Adrenal gland (tissue), 9 donors: ENCODE measurements at regions not wholly inside any gene's neighbourhood (a gene's known extent, or its start where the extent isn't known, plus 50 kb on each side); places are given as distances from the start of the nearest gene placed in this dataset.

Source experiments
- DNase-seq, 7 donors: peaks; one replicate each; pipeline ENCODE4 v3.0.0-alpha.2; 2019 to 2020
- H3K27ac ChIP-seq, 5 donors: fragments of 200-600 bp; sonication (generic) in 4 of 5; 1 replicate in 3 of 5; 2 replicates in 2 of 5; pipeline versions ENCODE4 v1.5.1 to v1.8.0; 2016 to 2020; ENCODE audit warnings: mild to moderate bottlenecking in 1 of 5
- H3K27me3 ChIP-seq: fragments of 200-600 bp; 2 replicates; pipeline ENCODE4 v1.8.0; 2021
- H3K36me3 ChIP-seq, 2 donors: fragments of 200-600 bp; replicated peaks in 1 of 2; 1 replicate in 1 of 2; 2 replicates in 1 of 2; pipeline versions ENCODE4 v1.5.1 to v1.8.0; 2018 to 2022
- H3K4me1 ChIP-seq, 2 donors: fragments of 200-600 bp; replicated peaks in 1 of 2; 1 replicate in 1 of 2; 2 replicates in 1 of 2; pipeline versions ENCODE4 v1.5.1 to v1.8.0; 2018 to 2021
- H3K4me3 ChIP-seq, 4 donors: fragments of 200-600 bp; sonication (generic) in 3 of 4; one replicate each; pipeline ENCODE4 v1.5.1; 2016 to 2018
- H3K9me3 ChIP-seq, 3 donors: fragments of 200-600 bp; sonication (generic) in 1 of 3; replicated peaks in 1 of 3; 1 replicate in 2 of 3; 2 replicates in 1 of 3; pipeline versions ENCODE4 v1.5.1 to v1.8.0; 2016 to 2021
- CTCF ChIP-seq, 6 experiments: fragments of 450-650 bp in 4 of 6; fragments of 200-600 bp in 2 of 6; sonication (generic) in 1 of 6; IDR thresholded peaks; 1 replicate in 5 of 6; 2 replicates in 1 of 6; pipeline versions ENCODE4 v1.5.1 to v1.8.0; 2016 to 2021; ENCODE audit warnings: antibody characterized with exemption in 6 of 6, mild to moderate bottlenecking in 2 of 6, moderate library complexity in 1 of 6
- POLR2A ChIP-seq, 2 donors: fragments of 450-650 bp; IDR thresholded peaks; one replicate each; pipeline ENCODE4 v1.6.1; 2017; ENCODE audit warnings: antibody characterized with exemption in 2 of 2, mild to moderate bottlenecking in 2 of 2, moderate library complexity in 1 of 2
- WGBS, 4 donors: extraction: QIAGEN DNeasy Blood & Tissue Kit in 2 of 4; methylation state at CpG; one replicate each; pipeline versions ENCODE4 v1.1.5 to v1.1.7; 2013 to 2017; 5-methylcytosine and 5-hydroxymethylcytosine counted together
- intact Hi-C, 2 donors: fragments of 100-400 bp; cut with DNase I; formaldehyde crosslinking; loops; one replicate each; pipeline versions ENCODE4 v1.14.1 to v1.15.0; 2022 to 2023
- donor health status: healthy with polysubstance abuse.
- donor health status: Bipolar disorder and iron deficiency.
- donor health status: DM: yes; HTN: yes; CAD: no.
- donor health status: DM: no; HTN: no; CAD: no.
- donor health status: DM: no; HTN: no; CAD: no.

- no peaks in the 10 kb centered on the region for H3K27me3 ChIP-seq
- TF ChIP-seq POLR2A (IDR thresholded peaks at IDR 0.05) = no peak
- TF ChIP-seq CTCF (IDR thresholded peaks at IDR 0.05) = no peak
- H3K27ac ChIP-seq = no peak overlapping the region
- no peaks in the 10 kb centered on the region for H3K9me3 ChIP-seq
- WGBS, 4 donors = 78 to 88% (median 85%) methylated on average over 5 of the region's 5 CpGs
- DNase-seq = no peak
- intact Hi-C loops = no loop called here
- no peak overlapping the region for H3K4me3 ChIP-seq
- peaks cover 0 to 14% of the 10 kb centered on the region in 2 donors for H3K4me1 ChIP-seq
- H3K36me3 ChIP-seq = no peaks in the 10 kb centered on the region
Measured at GRCh38 chr12:69117566-69118266, 121.7 kb upstream of the CPSF6 start.

DNA sequence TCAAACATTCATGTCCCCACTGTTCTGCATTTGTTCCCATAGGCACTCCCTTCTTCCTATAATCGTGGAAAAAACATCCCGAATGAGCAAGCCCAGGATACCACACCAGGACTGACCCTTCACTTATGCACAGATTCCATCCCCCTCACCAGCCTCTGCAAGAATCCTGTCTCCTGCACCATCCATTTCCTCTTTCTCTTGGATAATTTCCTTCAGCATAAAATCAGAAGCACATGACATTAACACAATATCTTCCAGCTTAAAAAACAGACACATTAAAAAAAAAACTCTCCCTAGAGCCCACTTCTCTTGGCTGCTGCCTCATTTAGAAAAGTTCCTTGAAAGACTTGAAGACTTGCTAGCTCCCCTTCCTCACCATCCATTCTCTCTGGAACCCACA is 120.9 kb upstream of the CPSF6 start:
- intact Hi-C loops = no loop called here
- no peak for DNase-seq
- 68 to 76% (median 75%) methylated on average over 2 of the region's 2 CpGs for WGBS, 4 donors
- Histone ChIP-seq H3K4me1 (peaks cover 0 to 10% of the 10 kb centered on the region in 2 donors), H3K4me3 (no peak overlapping the region), H3K27ac (no peak overlapping the region), H3K9me3 (no peaks in the 10 kb centered on the region), H3K36me3 (no peaks in the 10 kb centered on the region), H3K27me3 (no peaks in the 10 kb centered on the region)
- TF ChIP-seq CTCF (IDR thresholded peaks at IDR 0.05) (no peak), POLR2A (IDR thresholded peaks at IDR 0.05) (no peak)

DNA sequence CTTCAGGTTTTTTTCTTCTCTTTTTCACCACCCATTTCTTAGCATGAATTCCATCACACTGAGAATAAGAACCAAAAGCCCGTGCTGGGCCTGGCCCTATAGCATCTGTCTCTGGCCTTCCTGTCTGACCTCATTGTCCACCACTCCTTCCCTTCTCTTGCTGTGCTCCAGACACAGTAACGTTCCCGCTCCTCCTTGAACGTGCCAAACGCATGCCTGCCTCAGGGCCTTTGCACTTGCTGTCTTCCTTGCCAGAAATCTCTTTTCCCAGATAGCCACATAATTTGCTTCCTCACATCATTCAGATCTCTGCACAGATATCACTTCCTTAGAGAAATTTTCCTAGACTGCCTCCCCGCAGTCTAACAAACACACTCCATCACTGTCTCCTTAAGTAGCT is 119.6 kb upstream of the CPSF6 start:
- no peak for DNase-seq
- Histone ChIP-seq H3K4me3 (no peak overlapping the region), H3K4me1 (peaks cover 0 to 22% of the 10 kb centered on the region in 2 donors), H3K27ac (no peak overlapping the region), H3K27me3 (no peaks in the 10 kb centered on the region), H3K36me3 (no peaks in the 10 kb centered on the region), H3K9me3 (no peaks in the 10 kb centered on the region)
- intact Hi-C loops = no loop called here
- TF ChIP-seq CTCF (IDR thresholded peaks at IDR 0.05) (no peak), POLR2A (IDR thresholded peaks at IDR 0.05) (no peak)
- WGBS, 4 donors = 79 to 95% (median 84%) methylated on average over 6 of the region's 6 CpGs

GRCh38 chr12:69120354-69120753 is 119.0 kb upstream of the CPSF6 start:
- no peak overlapping the region for H3K4me3 ChIP-seq
- H3K4me1 ChIP-seq = peaks cover 0 to 23% of the 10 kb centered on the region in 2 donors
- intact Hi-C loops = no loop called here
- TF ChIP-seq CTCF (IDR thresholded peaks at IDR 0.05) = no peak
- TF ChIP-seq POLR2A (IDR thresholded peaks at IDR 0.05) = no peak
- no peak for DNase-seq
- H3K27me3 ChIP-seq = no peaks in the 10 kb centered on the region
- H3K9me3 ChIP-seq = no peaks in the 10 kb centered on the region
- WGBS, 4 donors = 48 to 59% (median 52%) methylated on average over 5 of the region's 5 CpGs
- no peak overlapping the region for H3K27ac ChIP-seq
- no peaks in the 10 kb centered on the region for H3K36me3 ChIP-seq
